Gastroesophageal sphincter (tissue), 3 donors: ENCODE measurements at regions not wholly inside any gene's neighbourhood (a gene's known extent, or its start where the extent isn't known, plus 50 kb on each side); places are given as distances from the start of the nearest gene placed in this dataset.

Experiments
- POLR2A ChIP-seq, 2 donors: fragments of 450-650 bp; IDR thresholded peaks; one replicate each; pipeline ENCODE4 v1.6.1; 2017; ENCODE audit warnings: antibody characterized with exemption in 2 of 2, mild to moderate bottlenecking in 2 of 2, moderate library complexity in 1 of 2
- POLR2AphosphoS5 ChIP-seq: sonication (generic); formaldehyde crosslinking; IDR thresholded peaks from one replicate; pipeline ENCODE4 v1.6.1; 2017; ENCODE audit warnings: antibody characterized with exemption
- TF ChIP-seq, protein P1 (sequence below), 4 experiments: fragments of 200-600 bp in 2 of 4; fragments of 450-650 bp in 2 of 4; sonication (generic) in 1 of 4; IDR thresholded peaks; one replicate each; pipeline ENCODE4 v1.5.1; 2017 to 2019; ENCODE audit warnings: antibody characterized with exemption in 4 of 4, mild to moderate bottlenecking in 2 of 4, moderate library complexity in 2 of 4

DNA sequence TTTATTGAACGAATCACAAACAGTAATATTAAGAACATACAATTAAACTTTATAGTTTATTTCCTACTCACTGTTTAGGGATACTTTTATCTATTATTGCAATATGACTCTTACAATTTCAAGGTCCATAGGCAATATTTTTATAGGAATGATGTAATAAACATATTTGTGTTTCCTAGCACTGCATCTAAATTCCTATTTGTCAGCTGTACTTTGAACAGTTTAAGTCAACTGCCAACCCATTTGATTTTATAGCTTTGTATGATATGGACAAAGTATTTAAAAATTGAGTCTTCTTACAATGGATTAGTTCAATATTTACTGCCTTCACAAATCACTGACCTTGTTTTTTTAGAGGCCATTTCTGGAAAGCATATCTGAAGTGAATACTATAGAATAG lies 199.3 kb downstream of the PCDH7 start:
- TF ChIP-seq, protein P1, sequence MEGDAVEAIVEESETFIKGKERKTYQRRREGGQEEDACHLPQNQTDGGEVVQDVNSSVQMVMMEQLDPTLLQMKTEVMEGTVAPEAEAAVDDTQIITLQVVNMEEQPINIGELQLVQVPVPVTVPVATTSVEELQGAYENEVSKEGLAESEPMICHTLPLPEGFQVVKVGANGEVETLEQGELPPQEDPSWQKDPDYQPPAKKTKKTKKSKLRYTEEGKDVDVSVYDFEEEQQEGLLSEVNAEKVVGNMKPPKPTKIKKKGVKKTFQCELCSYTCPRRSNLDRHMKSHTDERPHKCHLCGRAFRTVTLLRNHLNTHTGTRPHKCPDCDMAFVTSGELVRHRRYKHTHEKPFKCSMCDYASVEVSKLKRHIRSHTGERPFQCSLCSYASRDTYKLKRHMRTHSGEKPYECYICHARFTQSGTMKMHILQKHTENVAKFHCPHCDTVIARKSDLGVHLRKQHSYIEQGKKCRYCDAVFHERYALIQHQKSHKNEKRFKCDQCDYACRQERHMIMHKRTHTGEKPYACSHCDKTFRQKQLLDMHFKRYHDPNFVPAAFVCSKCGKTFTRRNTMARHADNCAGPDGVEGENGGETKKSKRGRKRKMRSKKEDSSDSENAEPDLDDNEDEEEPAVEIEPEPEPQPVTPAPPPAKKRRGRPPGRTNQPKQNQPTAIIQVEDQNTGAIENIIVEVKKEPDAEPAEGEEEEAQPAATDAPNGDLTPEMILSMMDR (IDR thresholded peaks at IDR 0.05), result no peak
- TF ChIP-seq POLR2AphosphoS5 (no peak), POLR2A (IDR thresholded peaks at IDR 0.05) (no peak)
